HCT116 (cell line): ENCODE measurements at regions not wholly inside any gene's neighbourhood (a gene's known extent, or its start where the extent isn't known, plus 50 kb on each side); places are given as distances from the start of the nearest gene placed in this dataset.

Experiments
- ATAC-seq: fragments of 200-7000 bp; cut with Tn5 transposase; 2 replicates; pipeline ENCODE4 v1.9.1; 2020; ENCODE audit warnings: mild to moderate bottlenecking, moderate library complexity
- BruUV-seq: library from RNA; stranded (reverse); fragments of 400-500 nt; replicated peaks from 2 replicates; lab custom pipeline; 2021; lab: Mats Ljungman, UMichigan
- CTCF ChIA-PET: fragments of 300-600 bp; sonication (Branson Sonifier 250); formaldehyde crosslinking; loops from one replicate; lab custom pipeline; 2021; ENCODE audit warnings: antibody characterized with exemption; lab: Charles Lee
- POLR2A ChIA-PET: fragments of 300-600, 350-600 bp; sonication (Branson Sonifier 250); formaldehyde crosslinking; loops from one replicate; lab custom pipeline; 2021; ENCODE audit warnings: antibody characterized with exemption; lab: Charles Lee
- RAD21 ChIA-PET, 2 experiments: fragments of 300-600 bp; sonication (Branson Sonifier 250); formaldehyde crosslinking; loops; one replicate each; lab custom pipeline; 2023; ENCODE audit warnings: low total read pairs in 2 of 2; ENCODE audit not compliant: uncharacterized antibody in 2 of 2, unreplicated experiment in 2 of 2, low non-redundant PET in 1 of 2; lab: Charles Lee
- DNase-seq: peaks from one replicate; pipeline ENCODE4 v3.0.0-alpha.2; 2010; ENCODE audit warnings: low read depth, low spot score
- H2AFZ ChIP-seq: fragments of 200-600 bp; shearing (Covaris generic), sonication (generic); 2 replicates; pipeline ENCODE4 v1.6.1; 2017; ENCODE audit warnings: low read depth, mixed run types, mixed read lengths, antibody characterized with exemption, low read length; ENCODE audit not compliant: poor library complexity, severe bottlenecking
- H3K27ac ChIP-seq: 2 replicates; pipeline ENCODE4 v1.5.1; 2012; ENCODE audit warnings: low read depth, low read length
- H3K27me3 ChIP-seq: fragments of 200-600 bp; sonication (generic); 2 replicates; pipeline ENCODE4 v1.6.1; 2016; ENCODE audit warnings: mixed run types, low read length, mixed read lengths; ENCODE audit not compliant: insufficient read depth
- H3K36me3 ChIP-seq, 2 experiments: fragments of 200-500 bp in 1 of 2; fragments of 200-600 bp in 1 of 2; sonication (Bioruptor generic) in 1 of 2; sonication (generic) in 1 of 2; 2 replicates each; pipeline versions ENCODE4 v1.5.1 to v1.6.1; 2014 to 2016; ENCODE audit warnings: low read length in 2 of 2, inconsistent platforms in 1 of 2, mixed read lengths in 1 of 2, mixed run types in 1 of 2; ENCODE audit not compliant: insufficient read depth in 2 of 2, control insufficient read depth in 1 of 2
- H3K4me1 ChIP-seq, 2 experiments: fragments of 200-600 bp in 1 of 2; sonication (generic) in 1 of 2; 2 replicates each; pipeline versions ENCODE4 v1.5.1 to v1.6.1; 2012 to 2017; ENCODE audit warnings: low read length in 2 of 2, inconsistent platforms in 1 of 2, mild to moderate bottlenecking in 1 of 2, mixed read lengths in 1 of 2, mixed run types in 1 of 2, moderate library complexity in 1 of 2; ENCODE audit not compliant: insufficient read depth in 2 of 2, control insufficient read depth in 1 of 2
- H3K4me2 ChIP-seq: fragments of 200-600 bp; sonication (generic); 2 replicates; pipeline ENCODE4 v1.6.1; 2017; ENCODE audit warnings: mixed run types, low read length, mixed read lengths
- H3K4me3 ChIP-seq, 2 experiments: fragments of 200-600 bp in 1 of 2; sonication (generic) in 1 of 2; replicated peaks in 1 of 2; 2 replicates each; pipeline ENCODE4 v1.5.1; 2011 to 2016; ENCODE audit warnings: low read length in 2 of 2, control low read depth in 1 of 2, low read depth in 1 of 2, mild to moderate bottlenecking in 1 of 2, mixed read lengths in 1 of 2, mixed run types in 1 of 2
- H3K79me2 ChIP-seq: fragments of 200-600 bp; sonication (generic); 2 replicates; pipeline ENCODE4 v1.6.1; 2017; ENCODE audit warnings: mild to moderate bottlenecking, mixed run types, low read length, moderate library complexity, mixed read lengths; ENCODE audit not compliant: insufficient read depth
- H3K9ac ChIP-seq: fragments of 200-600 bp; sonication (generic); 2 replicates; pipeline ENCODE4 v1.6.1; 2016; ENCODE audit warnings: low read length, mixed read lengths
- H3K9me2 ChIP-seq: fragments of 200-600 bp; sonication (generic), shearing (Covaris generic); 2 replicates; pipeline ENCODE4 v1.6.1; 2017; ENCODE audit warnings: mixed run types, mild to moderate bottlenecking, moderate library complexity; ENCODE audit not compliant: insufficient read depth
- H3K9me3 ChIP-seq, 2 experiments: fragments of 200-500 bp in 1 of 2; fragments of 200-600 bp in 1 of 2; sonication (Bioruptor generic) in 1 of 2; sonication (generic) in 1 of 2; 2 replicates each; pipeline ENCODE4 v1.6.1; 2014 to 2017; ENCODE audit warnings: low read length in 2 of 2, mixed read lengths in 2 of 2, inconsistent platforms in 1 of 2, low read depth in 1 of 2, mild to moderate bottlenecking in 1 of 2, mixed run types in 1 of 2, moderate library complexity in 1 of 2; ENCODE audit not compliant: control insufficient read depth in 1 of 2, insufficient read depth in 1 of 2
- H4K20me1 ChIP-seq: fragments of 200-600 bp; sonication (generic), shearing (Covaris generic); 2 replicates; pipeline ENCODE4 v1.6.1; 2017; ENCODE audit warnings: mixed run types, mild to moderate bottlenecking, moderate library complexity; ENCODE audit not compliant: insufficient read depth
- CBX3 ChIP-seq: IDR thresholded peaks from 2 replicates; pipeline ENCODE4 v1.6.1; 2012; ENCODE audit warnings: low read depth
- CEBPB ChIP-seq: IDR thresholded peaks from 2 replicates; pipeline ENCODE4 v1.6.1; 2012; ENCODE audit warnings: low read depth
- EZH2phosphoT487 ChIP-seq: fragments of 200-600 bp; IDR thresholded peaks from 2 replicates; pipeline ENCODE4 v1.6.1; 2018; ENCODE audit warnings: antibody characterized with exemption, borderline replicate concordance
- FOSL1 ChIP-seq: IDR thresholded peaks from 2 replicates; pipeline ENCODE4 v1.6.1; 2012; ENCODE audit warnings: low read depth
- JUND ChIP-seq: IDR thresholded peaks from 2 replicates; pipeline ENCODE4 v1.6.1; 2012
- REST ChIP-seq: IDR thresholded peaks from 2 replicates; pipeline ENCODE4 v1.6.1; 2012; ENCODE audit warnings: low read depth
- SP1 ChIP-seq: IDR thresholded peaks from 2 replicates; pipeline ENCODE4 v1.6.1; 2012; ENCODE audit warnings: low read depth
- SRF ChIP-seq: IDR thresholded peaks from 2 replicates; pipeline ENCODE4 v1.6.1; 2012; ENCODE audit warnings: low read depth
- YY1 ChIP-seq: IDR thresholded peaks from 2 replicates; pipeline ENCODE4 v1.6.1; 2011; ENCODE audit warnings: low read length, low read depth, moderate library complexity, mild to moderate bottlenecking; ENCODE audit not compliant: insufficient replicate concordance; ENCODE audit errors: extremely low read depth
- ZBTB33 ChIP-seq: IDR thresholded peaks from 2 replicates; pipeline ENCODE4 v1.6.1; 2011; ENCODE audit warnings: mild to moderate bottlenecking, low read length, moderate library complexity; ENCODE audit not compliant: insufficient replicate concordance; ENCODE audit errors: extremely low read depth
- ZFX ChIP-seq: fragments of 450-650 bp; IDR thresholded peaks from 2 replicates; pipeline ENCODE4 v1.6.1; 2017
- ZNF274 ChIP-seq: fragments of 200-500 bp; sonication (Bioruptor generic); IDR thresholded peaks from 2 replicates; pipeline ENCODE4 v1.6.1; 2014; ENCODE audit warnings: mild to moderate bottlenecking, low read depth, low read length, inconsistent platforms
- intact Hi-C: fragments of 100-400 bp; cut with micrococcal nuclease; formaldehyde crosslinking; loops from 2 replicates; pipeline ENCODE4 v1.10.0; 2022
- TF ChIP-seq, protein P1 (sequence below): IDR thresholded peaks from 2 replicates; pipeline ENCODE4 v1.6.1; 2012

GRCh38 chr12:77768558-77768957, 62.1 kb upstream of the NAV3 start:
- Histone ChIP-seq H3K4me2 (no peak overlapping the region), H3K9me3 (no peaks in the 10 kb centered on the region), H3K9me2 (no peaks in the 10 kb centered on the region), H3K27me3 (no peaks in the 10 kb centered on the region), H3K79me2 (no peaks in the 10 kb centered on the region), H3K4me1 (no peaks in the 10 kb centered on the region), H3K27ac (no peak overlapping the region), H3K9ac (no peak overlapping the region), H4K20me1 (no peaks in the 10 kb centered on the region), H3K36me3 (no peaks in the 10 kb centered on the region), H2AFZ (no peak overlapping the region), H3K4me3 (no peak overlapping the region)
- ChIA-PET CTCF (no interaction called here), POLR2A (no interaction called here), RAD21 (no interaction called here)
- intact Hi-C loops: no loop called here
- DNase-seq (no peak), ATAC-seq (no peak)
- TF ChIP-seq JUND (no peak), FOSL1 (no peak), SP1 (no peak), YY1 (no peak), CBX3 (no peak), ZFX (no peak), ZBTB33 (no peak), ZNF274 (no peak), SRF (no peak), CEBPB (no peak), EZH2phosphoT487 (no peak), REST (no peak)
- TF ChIP-seq, protein P1, sequence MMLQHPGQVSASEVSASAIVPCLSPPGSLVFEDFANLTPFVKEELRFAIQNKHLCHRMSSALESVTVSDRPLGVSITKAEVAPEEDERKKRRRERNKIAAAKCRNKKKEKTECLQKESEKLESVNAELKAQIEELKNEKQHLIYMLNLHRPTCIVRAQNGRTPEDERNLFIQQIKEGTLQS: no peak
- no TSS peak for BruUV-seq
